ENCODE measurements at regions not wholly inside any gene's neighbourhood (a gene's known extent, or its start where the extent isn't known, plus 50 kb on each side); places are given as distances from the start of the nearest gene placed in this dataset.

DNA sequence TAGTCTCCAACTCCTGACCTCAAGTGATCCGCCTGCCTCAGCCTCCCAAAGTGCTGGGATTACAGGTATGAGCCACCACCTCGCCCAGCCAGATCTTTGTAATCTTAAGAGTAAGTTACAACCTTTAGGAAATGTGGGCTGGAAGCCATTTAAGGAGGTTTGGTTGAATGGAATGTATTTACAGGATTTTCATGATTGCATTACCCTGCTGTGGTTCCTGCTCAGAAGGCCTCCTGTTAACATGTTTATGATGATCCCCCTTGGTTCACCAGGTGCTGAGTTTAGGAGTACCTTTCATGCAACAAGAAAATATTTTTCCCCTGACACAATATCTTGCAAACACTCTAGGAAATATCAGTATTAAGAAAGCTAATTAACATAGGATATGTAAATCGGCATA is 187.4 kb upstream of the SH3BP4 start:
- no peak for DNase-seq (ENCODE audit: low spot score)

DNA sequence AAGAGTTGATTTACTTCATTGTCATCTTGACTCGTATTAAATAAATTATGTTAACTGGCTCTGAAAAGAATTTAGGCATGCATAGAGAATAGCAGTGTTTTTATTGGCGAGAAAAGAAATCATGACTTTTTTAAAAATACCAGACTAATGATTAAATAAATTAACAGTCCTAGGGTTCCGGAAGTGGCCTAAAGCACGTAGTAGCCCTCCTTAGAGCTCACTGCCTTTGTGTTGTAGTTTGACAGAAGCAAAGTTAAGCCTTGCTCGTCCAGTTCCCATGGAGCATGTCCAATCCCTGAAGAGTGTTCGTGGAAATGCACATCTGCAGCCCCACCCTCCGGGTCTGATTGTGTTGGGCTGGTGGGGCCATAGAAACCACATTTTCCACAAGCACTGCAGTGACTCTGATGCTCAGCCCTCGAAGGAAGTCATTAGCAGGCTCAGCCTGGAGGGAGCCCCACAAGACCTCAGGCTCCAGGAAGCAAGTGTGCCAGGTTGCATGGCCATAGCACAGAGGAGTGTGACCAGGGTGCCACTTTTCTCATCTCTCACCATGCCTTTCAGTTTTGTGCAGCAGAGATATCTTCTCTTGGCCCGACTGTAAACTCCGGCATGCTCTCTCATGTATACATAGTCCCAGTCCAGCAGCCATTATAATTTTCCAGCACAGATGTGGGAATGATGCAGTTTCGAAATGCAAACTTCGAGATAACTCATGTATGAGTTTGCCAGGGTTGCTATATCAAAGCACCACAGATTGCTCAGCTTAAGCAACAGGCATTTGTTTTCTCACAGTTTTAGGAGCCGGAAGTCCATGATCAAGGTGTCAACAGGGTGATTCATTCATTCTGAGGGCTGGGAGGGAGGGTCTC is 188.6 kb upstream of the SH3BP4 start:
- no peak for DNase-seq (ENCODE audit: low spot score)

DNA sequence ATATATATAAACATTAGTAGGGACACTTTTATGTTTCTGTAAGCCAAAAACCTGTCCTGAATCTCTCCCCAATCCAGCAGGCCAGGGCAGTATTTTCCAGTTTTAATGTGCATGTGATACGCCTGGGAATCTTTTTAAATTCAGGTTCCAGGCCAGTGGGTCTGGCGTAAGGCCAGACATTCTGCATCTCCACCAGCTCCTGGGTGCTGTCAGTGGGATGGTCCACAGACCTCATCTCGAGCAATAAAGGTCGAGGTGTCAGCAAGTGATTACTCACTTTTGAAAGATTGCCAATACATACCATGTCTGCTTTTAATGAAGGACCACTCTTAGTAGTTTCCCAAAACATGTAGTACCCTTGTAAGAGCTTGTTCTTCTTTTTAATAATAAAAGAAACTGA is 189.9 kb upstream of the SH3BP4 start:
- DNase-seq (ENCODE audit: low spot score), result no peak

DNA sequence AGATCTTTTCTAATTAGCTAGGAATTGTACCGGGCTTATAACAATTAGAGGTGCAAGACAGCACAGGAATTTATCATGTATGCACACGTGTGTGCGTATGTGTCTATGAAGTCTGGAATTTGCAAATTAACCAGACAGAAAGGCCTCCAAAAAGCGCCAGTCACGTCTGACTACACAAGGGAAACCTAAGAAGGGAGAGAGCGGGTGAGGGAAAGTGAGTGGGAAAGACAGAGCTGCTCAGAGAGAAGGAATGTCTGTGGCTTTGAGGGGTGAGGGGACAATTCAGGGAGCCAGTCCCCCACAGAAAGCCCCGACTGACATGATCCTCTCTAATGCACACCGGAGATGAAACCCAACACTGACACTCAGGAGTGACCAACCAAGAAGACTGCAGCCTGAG is 197.7 kb upstream of the SH3BP4 start:
- no peak for DNase-seq (ENCODE audit: low spot score)

DNA sequence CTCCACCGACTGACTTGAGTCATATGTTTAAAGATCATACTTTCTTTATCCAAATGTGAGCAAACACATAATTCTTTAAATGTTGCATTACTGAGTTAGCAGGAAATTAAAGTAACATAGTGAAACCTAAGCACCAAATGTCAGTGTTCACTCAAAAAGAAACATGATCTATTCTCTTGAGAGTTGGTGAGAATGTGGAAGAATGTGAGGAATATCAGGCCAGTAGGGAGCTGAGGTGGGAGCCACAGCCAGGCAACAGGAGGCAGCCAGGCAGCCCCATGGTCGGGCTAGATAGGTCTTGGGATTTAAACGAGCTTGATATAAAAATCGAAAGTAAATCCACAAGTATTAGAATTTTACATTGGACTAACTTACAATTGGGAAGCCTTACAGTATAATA is 198.1 kb upstream of the SH3BP4 start:
- no peak for DNase-seq (ENCODE audit: low spot score)

DNA sequence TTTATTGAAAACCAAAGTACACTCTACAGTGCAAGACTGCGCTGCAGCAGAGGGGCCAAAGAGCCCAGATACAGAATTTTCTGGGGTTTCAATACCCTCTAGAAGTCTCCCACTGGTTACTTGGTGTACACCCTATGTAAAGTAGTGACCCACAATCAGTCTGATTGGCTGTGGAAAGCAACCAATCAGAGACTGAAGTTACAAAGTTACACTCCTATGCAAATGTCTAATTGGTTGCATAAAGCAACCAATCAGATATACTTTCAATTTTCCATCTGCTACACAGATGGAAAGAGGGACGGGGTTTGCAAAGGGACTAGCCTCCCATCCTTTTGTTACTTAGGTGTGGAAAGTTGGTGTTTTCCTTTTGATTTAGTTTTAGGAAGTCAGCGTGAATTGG is 198.9 kb upstream of the SH3BP4 start:
- no peak for DNase-seq (ENCODE audit: low spot score)

DNA sequence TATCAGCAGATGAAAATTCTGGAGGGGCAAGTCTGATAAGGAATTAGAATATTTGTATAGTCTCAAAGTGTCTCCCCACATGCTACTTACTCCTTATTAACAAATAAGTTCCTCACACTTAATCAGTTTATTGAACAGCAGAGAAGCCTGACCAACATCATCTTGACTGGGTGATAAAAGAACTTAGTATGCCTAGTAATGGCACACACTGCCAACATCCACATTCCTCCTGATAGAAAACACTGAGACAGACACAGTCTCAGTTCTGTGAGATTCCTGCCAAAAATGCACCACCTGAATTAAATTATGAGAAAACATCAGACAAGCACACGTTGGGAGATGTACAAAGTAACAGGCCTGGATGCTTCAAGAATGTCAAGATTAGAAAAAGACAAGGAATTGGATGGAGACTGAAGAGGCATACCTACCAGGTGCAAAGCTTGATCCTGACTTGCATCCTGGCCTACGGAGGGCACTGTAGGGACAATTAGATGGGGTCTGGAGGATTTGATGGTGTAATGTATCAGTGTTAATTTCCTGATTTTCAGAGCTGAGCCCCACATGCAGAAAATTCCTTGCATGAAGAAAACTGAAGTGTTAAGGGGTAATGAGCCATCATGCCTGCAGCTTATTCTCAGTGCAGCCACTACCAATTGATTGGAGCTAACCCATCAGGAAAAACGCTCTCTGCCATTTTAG is 200.4 kb upstream of the SH3BP4 start:
- DNase-seq (ENCODE audit: low spot score), result no peak

DNA sequence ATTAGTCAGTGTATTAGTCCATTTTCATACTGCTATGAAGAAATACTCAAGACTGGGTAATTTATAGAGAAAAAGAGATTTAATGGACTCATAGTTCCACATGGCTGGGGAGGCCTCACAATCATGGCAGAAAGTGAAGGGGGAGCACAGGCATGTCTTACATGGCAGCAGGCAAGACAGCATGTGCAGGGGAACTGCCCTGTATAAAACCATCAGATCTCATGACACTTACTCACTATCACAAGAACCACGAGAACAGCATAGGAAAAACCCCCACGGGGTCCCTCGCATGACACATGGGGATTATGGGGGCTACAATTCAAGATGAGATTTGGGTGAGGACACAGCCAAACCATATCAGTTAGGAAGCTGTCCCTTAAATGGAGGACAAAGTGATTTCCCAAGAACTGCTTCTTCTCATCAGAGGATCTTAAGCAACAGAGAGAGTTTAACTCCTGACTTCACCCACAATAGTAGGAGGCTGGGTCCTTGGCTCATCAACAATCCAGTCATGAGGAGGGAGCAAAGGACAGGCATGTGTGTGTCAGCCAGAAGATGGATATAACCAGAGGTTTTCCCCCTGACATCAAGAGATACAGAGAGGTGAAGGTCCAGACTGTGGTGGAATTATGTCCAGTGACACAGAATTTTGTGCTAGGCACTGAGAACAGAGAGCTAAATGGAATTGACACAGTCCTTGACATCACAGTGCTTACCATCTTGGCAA is 203.8 kb upstream of the SH3BP4 start:
- DNase-seq (ENCODE audit: low spot score), result no peak

DNA sequence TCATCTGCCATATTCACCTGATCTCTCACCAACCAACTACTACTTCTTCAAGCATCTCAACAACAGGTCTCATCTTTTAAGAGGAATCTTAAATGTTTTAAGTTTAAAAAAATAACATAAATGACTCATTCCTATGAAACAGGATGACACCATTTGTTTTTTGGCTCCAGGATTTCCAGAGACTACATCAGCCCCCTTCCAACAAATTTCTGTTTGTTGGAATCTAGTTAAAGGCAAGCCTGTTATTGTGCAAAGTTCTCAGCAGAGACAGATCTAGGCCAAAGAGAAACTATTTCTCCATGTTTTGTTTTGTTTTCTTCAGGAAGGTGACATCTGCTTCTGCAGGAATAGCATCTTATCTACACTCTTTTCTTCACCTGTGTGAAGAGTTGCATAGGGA is 204.8 kb upstream of the SH3BP4 start:
- DNase-seq (ENCODE audit: low spot score), result no peak

DNA sequence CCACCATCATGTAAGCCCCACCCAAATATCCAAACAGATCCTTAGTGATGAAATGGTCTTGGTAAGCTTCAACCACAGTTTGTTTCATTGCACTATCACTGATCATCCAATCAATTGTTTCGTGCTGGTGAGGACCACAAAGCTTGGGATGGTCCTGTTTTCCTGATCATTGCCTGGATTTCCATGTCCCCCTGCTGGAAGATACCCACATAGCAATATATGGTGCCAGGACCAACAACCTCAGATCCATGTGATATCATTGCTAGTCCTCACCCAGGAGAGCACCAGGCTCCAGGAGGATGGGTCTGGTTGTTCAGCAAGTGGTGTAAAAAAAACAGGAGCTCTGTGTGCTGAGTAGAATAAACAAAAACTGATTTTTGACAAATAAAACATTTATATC is 206.5 kb upstream of the SH3BP4 start:
- no peak for DNase-seq (ENCODE audit: low spot score)

DNA sequence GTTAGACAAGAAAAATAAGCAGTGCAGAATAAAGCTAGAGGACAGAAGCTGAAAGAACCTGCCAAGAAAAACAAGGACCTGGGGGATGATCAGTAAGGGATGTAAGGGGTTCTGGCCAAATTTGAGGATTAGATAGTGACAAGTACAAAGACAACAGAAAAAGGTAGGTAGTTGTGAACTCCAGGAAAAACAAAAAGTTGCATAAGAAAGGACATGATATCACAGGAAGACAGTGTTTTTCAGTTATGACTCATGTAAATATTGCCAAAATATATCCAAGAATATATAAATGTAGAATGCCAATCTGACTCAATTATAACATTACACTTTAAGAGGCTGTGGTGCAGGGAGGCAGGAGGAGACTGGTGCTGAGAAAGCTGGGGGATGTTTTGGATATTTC is 209.8 kb upstream of the SH3BP4 start:
- no peak for DNase-seq (ENCODE audit: low spot score)

DNA sequence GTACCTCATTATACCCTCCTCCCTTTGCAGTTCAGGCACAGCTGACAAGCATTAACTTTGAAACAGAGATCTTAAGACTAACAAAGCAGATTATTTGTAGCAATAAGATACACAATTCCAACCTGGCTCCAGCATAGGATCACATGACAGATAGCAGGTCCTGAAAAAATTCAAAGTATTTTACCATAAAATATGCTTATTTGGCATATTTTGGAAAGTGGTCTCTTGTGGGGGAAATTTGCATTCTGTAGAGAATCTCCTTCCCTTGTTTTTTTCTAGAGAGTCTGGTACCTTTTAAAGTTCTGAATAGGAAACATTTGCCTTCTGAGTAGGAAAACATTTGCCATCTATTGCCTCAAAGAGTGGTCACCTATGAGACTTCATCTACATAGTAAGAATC is 212.8 kb upstream of the SH3BP4 start:
- DNase-seq (ENCODE audit: low spot score), result no peak

DNA sequence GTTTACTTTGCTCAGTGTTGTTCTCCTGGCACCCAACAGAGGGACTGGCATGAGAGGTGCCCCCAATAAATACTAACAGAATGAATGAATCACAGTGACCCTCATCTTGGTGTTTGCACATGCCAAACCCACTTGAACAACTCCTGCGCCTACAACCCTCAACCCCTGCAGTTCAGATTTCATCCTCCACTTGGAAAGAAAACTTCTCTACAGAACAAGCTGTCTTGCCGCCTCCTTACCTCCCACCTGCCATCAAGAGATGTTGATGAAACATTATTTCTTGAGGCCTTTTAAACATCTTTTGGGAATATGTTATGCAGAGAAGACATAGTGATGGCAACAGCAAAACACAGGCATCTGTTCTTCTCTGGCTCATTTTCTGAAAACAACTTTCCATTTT is 216.0 kb upstream of the SH3BP4 start:
- DNase-seq (ENCODE audit: low spot score), result no peak

DNA sequence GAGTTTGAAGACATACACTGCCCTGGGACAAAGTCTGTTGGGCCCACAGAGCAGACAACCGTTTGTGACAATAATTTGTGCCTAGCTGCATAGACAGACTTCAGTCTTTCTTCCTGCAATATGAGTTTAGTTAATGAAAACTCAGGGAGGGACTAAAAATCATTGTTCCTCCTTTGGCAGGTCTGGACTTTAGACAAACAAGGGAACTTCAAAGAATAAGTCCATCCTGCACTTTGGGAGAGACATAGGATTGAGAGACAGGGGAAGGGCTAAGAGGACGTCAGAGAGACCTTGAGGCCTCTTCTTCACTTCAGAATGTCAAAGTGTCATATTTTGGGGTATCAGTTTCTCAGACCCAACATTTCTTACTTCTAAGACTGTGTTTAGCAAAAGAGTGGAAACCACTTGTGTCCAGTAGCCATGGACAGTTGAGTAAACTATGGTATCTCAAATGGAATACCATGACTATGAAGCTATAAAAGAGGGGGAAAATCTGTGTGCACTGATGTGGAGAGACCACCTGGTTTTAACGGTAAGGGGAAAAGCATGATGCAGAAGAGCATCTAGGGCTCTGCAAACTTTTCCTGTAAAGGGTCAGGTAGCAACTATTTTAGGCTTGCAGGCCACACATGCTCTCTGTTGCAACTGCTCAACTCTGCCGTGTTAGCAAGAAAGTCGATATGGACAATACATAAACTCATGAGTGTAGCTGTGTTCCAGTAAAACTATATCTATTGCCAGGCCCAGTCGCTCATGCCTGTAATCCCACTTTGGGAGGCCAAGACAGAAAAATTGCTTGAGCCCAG is 217.8 kb upstream of the SH3BP4 start:
- no peak for DNase-seq (ENCODE audit: low spot score)

DNA sequence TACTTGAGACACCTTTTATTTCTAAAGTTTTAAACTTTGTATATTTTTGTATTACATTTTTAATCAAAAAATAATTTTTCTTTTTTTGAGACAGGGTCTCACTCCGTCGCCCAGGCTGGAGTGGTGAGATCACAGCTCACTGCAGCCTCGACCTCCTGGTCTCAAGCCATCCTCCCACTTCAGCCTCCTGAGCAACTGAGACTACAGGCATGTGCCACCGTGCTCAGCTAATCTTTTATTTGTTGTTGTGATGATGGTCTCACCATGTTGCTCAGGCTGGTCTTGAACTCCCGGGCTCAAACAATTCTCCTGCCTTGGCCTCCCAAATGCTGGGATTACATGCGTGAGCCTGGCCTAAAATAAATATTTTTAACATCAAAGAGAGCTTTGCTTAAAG is 218.7 kb upstream of the SH3BP4 start:
- no peak for DNase-seq (ENCODE audit: low spot score)

DNA sequence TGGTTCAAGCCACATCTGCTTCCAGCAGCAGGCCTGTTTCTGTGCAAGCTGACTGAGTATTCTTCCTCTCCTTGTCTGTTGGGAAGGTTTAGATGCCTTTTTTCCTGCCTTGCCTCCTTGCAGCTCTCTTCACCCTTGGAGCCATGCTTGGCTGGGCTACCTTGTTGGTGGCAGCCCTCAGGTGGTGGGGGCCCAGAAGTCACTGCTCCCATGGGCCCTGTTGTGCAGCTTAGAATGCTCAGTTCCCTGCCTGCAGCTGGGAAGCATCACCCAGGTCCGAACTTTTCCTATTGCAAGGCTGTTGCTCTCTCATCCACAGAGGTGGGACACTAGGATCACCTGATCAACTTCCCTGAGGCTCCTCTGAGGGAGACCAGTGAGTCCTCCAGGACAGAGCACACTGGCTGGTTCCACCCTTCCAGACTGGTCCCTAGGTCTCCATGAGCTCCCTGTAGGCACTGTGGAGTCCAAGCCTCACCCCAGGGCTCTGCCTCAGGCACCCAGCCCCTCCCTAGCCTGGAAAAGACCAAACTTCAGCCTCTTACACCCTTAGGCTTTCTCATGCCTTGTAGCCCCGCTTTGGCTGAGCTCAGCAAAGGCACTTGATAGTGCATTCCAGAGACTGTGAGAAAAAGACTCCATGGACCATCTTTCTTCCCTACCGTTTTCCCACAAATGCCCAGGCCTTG is 219.3 kb upstream of the SH3BP4 start:
- DNase-seq (ENCODE audit: low spot score), result no peak

DNA sequence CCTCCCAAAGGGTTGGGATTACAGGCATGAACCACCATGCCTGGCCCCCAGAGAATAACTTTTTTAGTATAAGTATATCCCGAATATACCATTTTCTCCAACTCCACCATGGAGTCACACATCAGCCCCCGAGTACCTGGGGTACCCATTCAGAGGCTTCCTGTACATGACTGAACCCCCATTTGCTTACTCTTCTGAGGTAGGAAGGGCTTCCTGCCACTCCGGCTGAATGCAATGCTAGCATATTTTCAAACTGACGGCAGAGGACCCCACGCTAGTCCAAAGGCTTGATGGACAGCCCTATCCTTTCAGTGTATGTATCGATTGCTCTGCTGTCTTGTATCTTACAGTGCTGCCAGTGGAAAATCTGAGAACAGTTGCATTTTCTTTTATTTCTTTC is 220.6 kb upstream of the SH3BP4 start:
- DNase-seq (ENCODE audit: low spot score), result no peak

DNA sequence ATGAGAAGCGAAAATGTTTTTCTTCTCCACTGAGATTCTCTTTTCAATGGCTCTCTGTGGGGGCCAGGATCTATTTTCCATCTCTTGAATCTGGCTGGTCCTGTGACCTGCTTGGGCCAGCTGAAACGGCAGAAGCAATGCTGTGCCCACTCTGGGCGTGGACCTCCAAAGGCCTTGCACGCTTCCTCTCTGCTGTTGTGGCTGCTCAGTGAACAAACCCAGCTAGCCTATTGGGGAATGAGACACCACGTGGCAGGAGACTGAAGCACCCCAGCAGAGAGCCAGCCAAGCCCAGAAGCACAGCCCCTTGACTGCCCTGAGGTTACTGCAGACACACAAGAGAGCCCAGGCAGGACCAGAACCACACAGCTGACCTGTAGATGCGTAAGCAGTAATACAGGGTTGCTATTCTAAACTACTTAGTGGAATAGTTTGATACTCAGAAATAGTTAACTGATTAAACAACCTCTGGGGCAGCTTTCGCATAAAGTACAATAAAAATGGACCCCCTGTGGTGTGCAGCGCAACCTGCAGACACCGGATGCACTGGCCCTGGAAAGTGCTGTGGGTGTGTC is 221.7 kb upstream of the SH3BP4 start:
- no peak for DNase-seq (ENCODE audit: low spot score)

DNA sequence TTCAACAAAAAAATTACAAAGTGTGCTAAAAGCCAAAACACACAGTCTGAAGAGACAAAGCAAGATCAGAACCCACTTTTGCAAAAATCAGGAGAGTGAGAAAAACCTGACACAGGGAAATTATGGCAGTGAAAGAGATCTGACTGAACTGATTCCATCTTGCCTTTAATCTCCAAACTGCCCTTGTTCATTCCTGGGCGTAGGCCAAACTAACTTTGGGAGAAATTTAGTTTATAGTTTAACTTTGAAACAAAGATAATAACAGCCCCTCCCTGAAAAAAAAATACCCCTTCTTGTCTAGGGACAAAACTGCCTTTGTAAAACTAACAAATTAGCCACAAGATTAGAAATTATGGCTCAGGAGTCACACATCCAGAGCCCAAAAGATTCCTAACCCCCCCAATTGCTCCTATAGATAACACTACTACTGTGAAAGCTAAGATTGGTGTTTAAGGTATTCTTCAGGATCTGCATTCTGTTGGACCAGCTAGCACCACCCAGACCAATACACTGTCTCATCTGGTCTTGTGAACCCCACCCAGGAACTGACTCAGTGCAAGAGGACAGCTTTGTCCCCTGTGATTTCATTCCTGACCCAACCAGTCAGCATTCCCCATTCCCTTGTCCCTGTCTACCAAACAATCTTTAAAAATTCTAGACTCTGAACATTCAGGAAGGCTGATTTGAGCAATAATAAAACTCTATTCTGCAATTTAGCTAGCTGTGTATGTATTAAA is 226.1 kb upstream of the SH3BP4 start:
- DNase-seq (ENCODE audit: low spot score), result no peak

DNA sequence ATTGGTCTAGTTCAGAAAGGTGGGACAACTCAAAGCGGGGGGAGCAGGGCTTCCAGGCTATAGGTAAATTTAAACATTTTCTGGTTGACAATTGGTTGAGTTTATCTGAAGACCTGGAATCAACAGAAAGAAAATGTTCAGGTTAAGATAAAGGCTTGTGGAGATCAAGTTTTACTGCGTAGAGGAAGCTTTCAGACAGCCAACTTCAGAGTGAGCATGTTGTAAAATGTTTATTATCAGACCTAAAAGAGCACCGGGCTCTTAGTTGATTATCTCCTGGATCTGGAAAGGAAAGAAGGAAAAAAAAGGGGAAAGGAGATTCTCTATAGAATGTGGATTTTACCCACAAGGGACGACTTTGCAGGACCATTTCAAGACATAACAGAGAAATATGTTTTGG is 227.0 kb upstream of the SH3BP4 start:
- no peak for DNase-seq (ENCODE audit: low spot score)

DNA sequence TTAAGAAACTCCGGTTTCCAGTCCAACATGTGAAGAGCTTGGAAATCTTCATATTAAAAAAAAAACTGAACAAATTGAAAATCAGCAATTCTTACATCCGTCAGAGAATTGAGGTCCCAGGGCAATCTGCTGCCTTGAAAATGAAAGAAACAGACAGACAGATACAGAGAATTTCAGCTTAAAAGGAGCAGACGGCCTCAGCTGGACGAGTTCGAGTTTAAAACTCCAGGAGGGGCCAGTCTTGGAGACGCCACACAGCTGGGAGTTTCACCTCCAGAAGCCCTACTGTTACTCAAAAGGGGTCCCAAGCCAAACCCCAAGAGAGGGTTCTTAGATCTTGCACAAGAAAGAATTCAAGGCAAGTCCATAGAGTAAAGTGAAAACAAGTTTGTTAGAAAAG is 226.5 kb upstream of the ARL4C start:
- no peak for DNase-seq (ENCODE audit: low spot score)

Measured in left forelimb (tissue), 1 donor.